ENCODE measurements at regions not wholly inside any gene's neighbourhood (a gene's known extent, or its start where the extent isn't known, plus 50 kb on each side); places are given as distances from the start of the nearest gene placed in this dataset.

DNA sequence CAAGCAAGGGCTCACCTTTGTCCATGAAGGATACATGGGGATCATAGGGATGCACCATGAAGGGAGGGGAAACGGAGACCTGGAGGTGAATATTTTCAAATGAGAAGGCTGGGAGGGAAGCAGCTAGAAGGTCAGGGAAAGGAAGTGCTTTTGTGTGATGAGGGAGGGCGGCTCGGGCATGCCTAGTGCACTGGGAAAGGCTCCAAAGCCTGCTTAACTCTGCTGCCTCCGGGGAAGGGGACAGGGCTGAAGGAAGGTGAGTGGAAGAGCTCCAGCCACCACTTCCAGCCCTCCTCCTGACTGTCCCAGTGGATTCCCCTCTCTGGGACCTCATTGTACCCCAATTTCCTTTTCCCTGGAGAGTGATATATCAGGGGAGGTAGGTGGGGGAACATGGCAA is 149.4 kb upstream of the PRMT8 start:
- Histone ChIP-seq H3K14ac (ENCODE audit: insufficient read depth, low read length) (0 out of 2 replicates have a peak overlapping the region, but pooled peaks have one; percentile 1), H3K27ac (ENCODE audit: insufficient read length, low read depth, low read length) (no peak overlapping the region), H3K18ac (ENCODE audit: insufficient read length, low read depth, low read length) (no peak overlapping the region), H2BK15ac (ENCODE audit: low read depth, low read length) (no peak overlapping the region), H3K79me1 (ENCODE audit: insufficient read depth, low read depth, low read length, poor library complexity, severe bottlenecking) (no peaks in the 10 kb centered on the region), H3K9ac (ENCODE audit: extremely low read depth, insufficient read length, low read length) (no peak overlapping the region), H2AK5ac (ENCODE audit: insufficient read length, low read length) (no peak overlapping the region), H4K91ac (ENCODE audit: insufficient read length, low read depth, low read length) (no peak overlapping the region), H3K56ac (ENCODE audit: insufficient read length, low read depth, low read length) (no peak overlapping the region), H3K23ac (ENCODE audit: insufficient read length, low read depth, low read length) (no peak overlapping the region), H3K4me1 (ENCODE audit: insufficient read depth, low read length) (peaks cover 4% of the 10 kb centered on the region), H3K9me3 (ENCODE audit: control insufficient read depth, low read depth, low read length) (no peaks in the 10 kb centered on the region), H3T11ph (ENCODE audit: low read length) (no peak overlapping the region), H3K23me2 (ENCODE audit: insufficient read length, low read depth, low read length, poor library complexity, severe bottlenecking) (no peaks in the 10 kb centered on the region), H4K20me1 (ENCODE audit: control insufficient read depth, insufficient read depth, insufficient read length) (no peaks in the 10 kb centered on the region), H4K5ac (ENCODE audit: insufficient read length, low read depth, low read length) (no peak overlapping the region), H2BK12ac (ENCODE audit: insufficient read length, low read depth, low read length) (no peak overlapping the region), H3K4me2 (ENCODE audit: insufficient read depth, insufficient read length, low read length) (no peak overlapping the region), H2BK120ac (ENCODE audit: low read depth, low read length, poor library complexity, severe bottlenecking) (no peak overlapping the region), H4K8ac (replicated peaks; ENCODE audit: insufficient read length, low read depth, low read length) (no peak overlapping the region), H2BK5ac (ENCODE audit: insufficient read length, low read length) (no peak overlapping the region), H3K4ac (ENCODE audit: low read depth, low read length) (no peak overlapping the region), H3K79me2 (ENCODE audit: insufficient read depth, low read length) (no peaks in the 10 kb centered on the region), H2BK20ac (ENCODE audit: low read depth, low read length, poor library complexity, severe bottlenecking) (no peak overlapping the region), H2AFZ (ENCODE audit: low read length) (no peak overlapping the region), H3K27me3 (ENCODE audit: insufficient read depth, low read length) (no peaks in the 10 kb centered on the region)
- peaks cover 6% of the 10 kb centered on the region for H3K27me3 Mint-ChIP-seq (ENCODE audit: low read depth)
- WGBS (ENCODE audit: extremely low coverage, insufficient read length, low lambda C conversion rate): no CpG with 5 or more reads among the region's 4 CpGs
- TF ChIP-seq, protein P1, sequence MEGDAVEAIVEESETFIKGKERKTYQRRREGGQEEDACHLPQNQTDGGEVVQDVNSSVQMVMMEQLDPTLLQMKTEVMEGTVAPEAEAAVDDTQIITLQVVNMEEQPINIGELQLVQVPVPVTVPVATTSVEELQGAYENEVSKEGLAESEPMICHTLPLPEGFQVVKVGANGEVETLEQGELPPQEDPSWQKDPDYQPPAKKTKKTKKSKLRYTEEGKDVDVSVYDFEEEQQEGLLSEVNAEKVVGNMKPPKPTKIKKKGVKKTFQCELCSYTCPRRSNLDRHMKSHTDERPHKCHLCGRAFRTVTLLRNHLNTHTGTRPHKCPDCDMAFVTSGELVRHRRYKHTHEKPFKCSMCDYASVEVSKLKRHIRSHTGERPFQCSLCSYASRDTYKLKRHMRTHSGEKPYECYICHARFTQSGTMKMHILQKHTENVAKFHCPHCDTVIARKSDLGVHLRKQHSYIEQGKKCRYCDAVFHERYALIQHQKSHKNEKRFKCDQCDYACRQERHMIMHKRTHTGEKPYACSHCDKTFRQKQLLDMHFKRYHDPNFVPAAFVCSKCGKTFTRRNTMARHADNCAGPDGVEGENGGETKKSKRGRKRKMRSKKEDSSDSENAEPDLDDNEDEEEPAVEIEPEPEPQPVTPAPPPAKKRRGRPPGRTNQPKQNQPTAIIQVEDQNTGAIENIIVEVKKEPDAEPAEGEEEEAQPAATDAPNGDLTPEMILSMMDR (conservative IDR thresholded peaks at IDR 0.05): no peak
- no peaks in the 10 kb centered on the region for H3K36me3 Mint-ChIP-seq (ENCODE audit: insufficient read depth in 1 of 3, low read depth in 3 of 3)
- H3K27ac Mint-ChIP-seq: peak overlapping the region in 1 of 3 experiments; percentile 56; a peak in 2 of 7 replicates
- H3K4me3 Mint-ChIP-seq: no peak overlapping the region
- H3K4me1 Mint-ChIP-seq: peaks cover 31 to 37% of the 10 kb centered on the region in 2 experiments
- H3K9me3 Mint-ChIP-seq: no peaks in the 10 kb centered on the region
- no peak for DNase-seq
